Mucosa of descending colon (tissue), 3 donors: ENCODE measurements at regions not wholly inside any gene's neighbourhood (a gene's known extent, or its start where the extent isn't known, plus 50 kb on each side); places are given as distances from the start of the nearest gene placed in this dataset.
"Not testable (repeated sequence)": the region's sequence is repeated elsewhere in the genome, so short reads cannot be mapped to it uniquely, and the experiment has no call there.

ENCODE experiments used
- ATAC-seq: fragments of 200-7000 bp; cut with Tn5 transposase; one replicate; pipeline ENCODE4 v1.9.1; 2020; ENCODE audit warnings: mild to moderate bottlenecking, moderate library complexity
- DNase-seq, 3 donors: peaks; one replicate each; pipeline ENCODE4 v3.0.0-alpha.2; 2020
- H3K36me3 ChIP-seq: fragments of 200-600 bp; one replicate; pipeline ENCODE4 v1.8.0; 2021; ENCODE audit warnings: low read depth, mild to moderate bottlenecking
- H3K4me1 ChIP-seq: fragments of 200-600 bp; one replicate; pipeline ENCODE4 v1.8.0; 2021; ENCODE audit warnings: low read depth, mild to moderate bottlenecking
- H3K4me3 ChIP-seq: fragments of 200-600 bp; one replicate; pipeline ENCODE4 v1.8.0; 2021; ENCODE audit warnings: mild to moderate bottlenecking
- H3K9me3 ChIP-seq: fragments of 200-600 bp; one replicate; pipeline ENCODE4 v1.8.0; 2021; ENCODE audit warnings: mild to moderate bottlenecking
- CTCF ChIP-seq: fragments of 200-600 bp; IDR thresholded peaks from one replicate; pipeline ENCODE4 v1.8.0; 2022; ENCODE audit warnings: antibody characterized with exemption, mild to moderate bottlenecking
- intact Hi-C, 2 donors: fragments of 100-400 bp; cut with DNase I in 1 of 2; cut with micrococcal nuclease in 1 of 2; formaldehyde crosslinking; loops; one replicate each; pipeline versions ENCODE4 v1.11.0 to v1.11.1; 2022; cut with DNase I, micrococcal nuclease
- donor health status: DM: no; HTN: no; CAD: no; lungs with moderate emphysema.
- donor health status: DM: no; HTN: no; CAD: no.
- donor health status: DM: no; HTN: yes; CAD: no.

- ATAC-seq (no peak), DNase-seq (no peak)
- Histone ChIP-seq H3K4me3 (no peak overlapping the region), H3K4me1 (no peaks in the 10 kb centered on the region), H3K9me3 (no peaks in the 10 kb centered on the region), H3K36me3 (no peaks in the 10 kb centered on the region)
- TF ChIP-seq CTCF: no peak
- intact Hi-C loops: no loop called here
Measured at GRCh38 chr16:86257546-86257945, 252.8 kb upstream of the FOXF1 start.

- no peak for DNase-seq
- ATAC-seq: peak; percentile 23
Measured at GRCh38 chr16:86258713-86259112, 251.6 kb upstream of the FOXF1 start.

GRCh38 chr16:86259499-86259898, 250.8 kb upstream of the FOXF1 start:
- Histone ChIP-seq H3K4me3 (no peak overlapping the region), H3K4me1 (no peaks in the 10 kb centered on the region), H3K9me3 (no peaks in the 10 kb centered on the region), H3K36me3 (no peaks in the 10 kb centered on the region)
- DNase-seq (no peak), ATAC-seq (no peak)
- intact Hi-C loops: no loop called here
- TF ChIP-seq CTCF: no peak

More at GRCh38 chr16:86258713-86259112, 251.6 kb upstream of the FOXF1 start:
- Histone ChIP-seq H3K4me1 (no peaks in the 10 kb centered on the region), H3K4me3 (no peak overlapping the region), H3K9me3 (no peaks in the 10 kb centered on the region), H3K36me3 (no peaks in the 10 kb centered on the region)
- TF ChIP-seq CTCF: no peak
- intact Hi-C loops: no loop called here

DNA sequence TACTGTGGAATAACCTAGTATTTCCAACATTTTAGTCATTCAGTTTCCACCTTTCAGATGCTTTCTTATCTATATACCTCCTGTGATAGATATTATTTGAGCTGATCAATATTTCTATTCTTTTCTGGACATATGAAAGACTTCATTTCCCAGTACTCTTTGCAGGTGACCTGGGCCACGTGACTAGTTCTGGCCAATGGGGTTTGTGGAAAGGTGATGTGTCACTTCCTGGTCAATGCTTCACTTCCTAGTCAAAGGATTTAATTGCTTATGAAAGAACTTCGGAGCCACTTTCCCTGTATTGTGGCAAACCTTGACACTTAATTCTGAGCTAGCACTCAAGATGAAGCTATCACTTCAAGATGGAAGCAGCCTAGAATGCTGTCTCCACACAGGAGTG, 248.9 kb upstream of the FOXF1 start:
- no peak for ATAC-seq
- intact Hi-C loops: no loop called here
- no peaks in the 10 kb centered on the region for H3K9me3 ChIP-seq
- no peaks in the 10 kb centered on the region for H3K4me1 ChIP-seq
- H3K36me3 ChIP-seq: no peaks in the 10 kb centered on the region
- TF ChIP-seq CTCF: no peak
- H3K4me3 ChIP-seq: no peak overlapping the region
- DNase-seq: no peak

GRCh38 chr16:86267657-86268056, 242.7 kb upstream of the FOXF1 start:
- H3K9me3 ChIP-seq, H3K36me3 ChIP-seq, DNase-seq, H3K4me1 ChIP-seq, ATAC-seq, H3K4me3 ChIP-seq, intact Hi-C loops: not testable (repeated sequence)

- DNase-seq: no peak
- intact Hi-C loops: no loop called here
Measured at GRCh38 chr16:86270696-86271095, 239.6 kb upstream of the FOXF1 start.

More at GRCh38 chr16:86270696-86271095, 239.6 kb upstream of the FOXF1 start:
- Histone ChIP-seq H3K4me1 (no peaks in the 10 kb centered on the region), H3K36me3 (no peaks in the 10 kb centered on the region), H3K4me3 (no peak overlapping the region), H3K9me3 (peaks cover 2% of the 10 kb centered on the region)
- TF ChIP-seq CTCF: no peak
- no peak for ATAC-seq
